ENCODE measurements at regions not wholly inside any gene's neighbourhood (a gene's known extent, or its start where the extent isn't known, plus 50 kb on each side); places are given as distances from the start of the nearest gene placed in this dataset.
"Not testable (repeated sequence)": the region's sequence is repeated elsewhere in the genome, so short reads cannot be mapped to it uniquely, and the experiment has no call there.

DNA sequence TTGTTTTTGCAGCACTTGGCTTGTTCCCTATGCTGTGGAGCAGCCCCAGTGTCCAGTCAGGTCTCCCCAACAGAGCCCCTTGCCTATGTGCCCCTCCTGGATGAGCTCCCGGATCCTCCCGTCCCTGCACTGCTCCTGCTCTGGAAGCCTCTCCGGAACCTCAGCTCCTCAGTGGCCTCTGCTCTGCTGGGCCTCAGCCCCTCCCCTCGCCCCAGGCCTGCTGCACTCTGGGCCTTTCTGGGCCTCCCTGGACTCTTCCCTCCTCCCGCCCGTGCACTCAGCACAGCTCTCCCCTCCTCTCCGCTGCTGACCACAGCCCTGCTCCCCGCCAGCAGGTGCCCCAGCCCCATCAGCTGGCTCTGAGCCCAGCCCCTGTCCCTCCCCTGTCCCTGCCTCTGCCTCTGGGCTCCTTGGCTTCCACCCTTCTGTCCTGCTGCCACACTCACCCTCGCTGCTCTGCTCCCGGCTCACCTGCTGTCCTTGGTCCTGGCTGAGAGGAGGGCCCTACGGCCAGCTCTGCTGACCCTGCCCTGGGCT, 102.2 kb downstream of the TMEM121 start:
- H3K36me3 Mint-ChIP-seq, ATAC-seq, H3K4me1 Mint-ChIP-seq, POLR2A ChIA-PET, H3K27ac Mint-ChIP-seq, H3K4me3 Mint-ChIP-seq: not testable (repeated sequence)
- Mint-ChIP-seq H3K9me3 (peaks cover 3 to 21% (median 12%) of the 10 kb centered on the region in 9 donors), H3K27me3 (peaks cover 0 to 28% (median 17%) of the 10 kb centered on the region in 5 donors)
- DNase-seq, result peak in 1 of 10 donors; percentile 46

DNA sequence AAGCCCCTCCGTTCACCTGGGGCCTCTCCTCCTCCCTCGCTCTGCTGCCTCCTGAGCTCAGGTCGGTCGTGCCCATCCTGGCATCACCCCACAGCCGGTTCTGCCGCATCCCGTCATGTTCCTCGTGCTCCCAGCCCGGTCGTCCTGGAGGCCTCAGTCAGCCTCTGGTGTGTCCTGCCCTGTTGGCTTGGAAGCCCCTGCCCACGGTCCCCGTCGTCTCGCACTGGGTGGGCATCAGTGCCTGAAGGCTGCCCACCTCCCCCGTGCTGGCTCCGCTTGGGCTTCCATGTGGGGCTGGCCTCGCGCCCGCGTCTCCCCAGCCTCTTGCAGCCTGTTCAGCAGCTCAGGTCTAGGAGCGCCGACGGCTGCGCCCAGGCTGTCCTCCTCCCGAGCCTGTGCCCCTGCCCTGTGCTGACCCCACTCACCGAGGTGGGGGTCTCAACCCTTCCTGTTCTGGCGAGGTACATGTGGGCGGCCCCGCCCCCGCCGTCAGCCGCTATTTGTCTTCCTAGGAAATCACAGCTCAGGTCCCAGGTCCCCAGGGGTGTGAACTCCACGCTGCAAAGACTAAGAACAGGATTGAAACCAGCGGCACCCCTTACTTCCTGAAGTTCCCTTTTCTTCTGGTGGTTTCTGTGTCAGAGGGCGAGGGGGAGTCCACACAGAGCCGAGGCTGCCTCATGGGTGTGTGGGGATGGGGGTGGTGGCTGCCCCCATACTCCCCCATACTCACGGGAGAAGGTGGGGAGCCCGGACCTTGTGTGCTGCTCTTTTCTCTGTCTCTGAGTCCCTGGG, 102.9 kb downstream of the TMEM121 start:
- H3K36me3 Mint-ChIP-seq, H3K4me3 Mint-ChIP-seq, H3K4me1 Mint-ChIP-seq, POLR2A ChIA-PET, ATAC-seq: not testable (repeated sequence)
- Mint-ChIP-seq H3K9me3 (peaks cover 3 to 22% (median 12%) of the 10 kb centered on the region in 9 donors), H3K27ac (peak overlapping the region in 1 of 10 donors; percentile 65), H3K27me3 (peaks cover 0 to 28% (median 17%) of the 10 kb centered on the region in 5 donors)
- peak in 1 of 10 donors; percentile 59 for DNase-seq

DNA sequence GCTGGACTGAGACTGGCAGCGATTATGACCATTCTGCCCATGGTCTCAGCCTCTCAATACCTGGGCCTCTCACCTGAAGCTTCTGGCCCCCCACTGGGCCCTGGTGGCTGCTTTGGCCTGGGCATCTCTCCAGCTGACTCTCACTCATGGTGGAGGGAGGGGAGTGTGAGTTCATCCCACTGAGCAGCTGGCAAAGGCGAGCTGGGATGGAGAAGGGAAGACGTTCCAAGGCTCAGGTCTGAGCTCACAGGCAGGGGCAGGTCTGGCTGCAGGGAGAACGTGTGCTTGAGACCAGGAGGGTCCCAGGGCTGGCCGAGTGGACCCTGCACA, 103.5 kb downstream of the TMEM121 start:
- Mint-ChIP-seq H3K36me3 (peaks cover 0 to 6% (median 6%) of the 10 kb centered on the region in 3 donors), H3K9me3 (peaks cover 3 to 22% (median 12%) of the 10 kb centered on the region in 9 donors), H3K4me3 (no peak overlapping the region), H3K27ac (no peak overlapping the region), H3K4me1 (peaks cover 0 to 2% (median 0%) of the 10 kb centered on the region in 4 donors), H3K27me3 (peaks cover 0 to 28% (median 18%) of the 10 kb centered on the region in 5 donors)
- POLR2A ChIA-PET, result no interaction called here
- no peak for ATAC-seq
- no peak for DNase-seq

DNA sequence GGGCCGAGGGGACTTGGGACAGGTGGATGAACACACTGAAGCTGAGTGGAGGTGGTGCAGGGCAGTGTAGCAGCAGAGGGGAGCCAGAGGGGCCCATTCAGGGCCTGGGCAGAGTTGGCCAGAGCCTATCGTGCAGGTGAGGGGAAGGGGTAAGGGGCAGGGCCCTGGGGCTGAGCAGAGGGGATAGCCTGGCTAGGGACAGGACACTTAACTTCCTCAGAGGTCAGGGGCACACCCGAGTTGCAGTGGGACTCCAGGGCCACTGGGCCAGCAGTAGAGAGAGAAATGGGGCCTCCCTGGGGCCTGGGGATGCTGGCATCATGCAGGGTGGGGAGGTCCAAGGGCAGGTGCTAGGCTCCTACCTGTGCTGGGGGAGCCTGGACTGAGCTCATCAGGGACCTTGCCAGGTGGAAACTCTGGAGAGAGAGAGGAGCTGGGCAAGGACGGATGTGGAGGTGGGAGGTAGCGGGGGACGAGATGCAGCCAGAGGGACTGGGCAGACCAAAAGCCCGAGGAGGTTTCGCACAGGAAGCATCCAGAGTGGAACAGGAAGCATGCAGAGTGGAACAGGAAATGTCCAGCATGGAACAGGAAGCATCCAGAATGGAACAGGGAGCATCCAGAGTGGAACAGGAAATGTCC, 104.0 kb downstream of the TMEM121 start:
- H3K4me1 Mint-ChIP-seq, H3K36me3 Mint-ChIP-seq, H3K4me3 Mint-ChIP-seq, POLR2A ChIA-PET, ATAC-seq: not testable (repeated sequence)
- DNase-seq, result peak in 1 of 10 donors; percentile 58
- peak overlapping the region in 3 of 10 donors; percentile 42 to 74 (median 44) for H3K27ac Mint-ChIP-seq
- peaks cover 3 to 22% (median 12%) of the 10 kb centered on the region in 9 donors for H3K9me3 Mint-ChIP-seq
- peaks cover 0 to 28% (median 18%) of the 10 kb centered on the region in 5 donors for H3K27me3 Mint-ChIP-seq

DNA sequence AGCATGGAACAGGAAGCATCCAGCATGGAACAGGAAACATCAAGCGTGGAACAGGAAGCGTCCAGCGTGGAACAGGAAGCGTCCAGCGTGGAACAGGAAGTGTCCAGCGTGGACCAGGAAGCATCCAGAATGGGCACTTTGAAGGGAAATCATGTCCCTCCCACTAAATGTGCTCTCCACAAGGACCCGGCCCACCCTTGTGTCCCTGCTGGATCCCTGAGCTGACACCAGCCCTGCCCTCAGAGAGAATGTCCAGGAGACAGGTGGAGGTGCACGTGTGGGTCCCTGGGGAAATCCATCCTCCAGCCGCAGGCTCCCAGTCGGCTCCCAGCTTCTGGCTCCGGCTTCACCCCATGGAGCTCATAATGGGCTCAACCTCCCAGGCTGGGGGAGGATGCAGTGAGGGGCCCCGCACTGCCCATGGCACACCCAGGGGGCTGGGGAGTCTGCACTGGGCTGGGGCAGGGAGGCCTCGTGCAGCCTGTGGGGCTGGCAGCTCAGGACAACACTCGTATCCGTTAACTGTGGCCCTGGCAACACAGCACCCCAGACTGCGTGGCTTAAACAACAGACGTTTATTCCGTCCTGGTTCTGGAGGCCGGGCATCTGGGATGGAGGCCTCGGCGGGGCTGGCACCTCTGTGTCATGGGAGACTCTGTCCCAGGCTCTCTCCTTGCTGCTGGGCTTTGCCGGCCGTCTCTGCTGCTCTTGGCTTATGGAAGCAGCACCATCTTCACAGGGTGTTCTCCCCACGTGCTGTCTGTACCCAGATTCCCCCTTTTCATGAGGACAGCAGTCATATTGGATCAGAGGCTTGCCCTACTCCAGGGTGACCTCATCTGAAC, 104.8 kb downstream of the TMEM121 start:
- POLR2A ChIA-PET, H3K4me1 Mint-ChIP-seq, H3K4me3 Mint-ChIP-seq, ATAC-seq, H3K36me3 Mint-ChIP-seq: not testable (repeated sequence)
- Mint-ChIP-seq H3K27me3 (peaks cover 0 to 28% (median 18%) of the 10 kb centered on the region in 5 donors), H3K27ac (peak overlapping the region in 1 of 10 donors; percentile 44), H3K9me3 (peaks cover 3 to 22% (median 12%) of the 10 kb centered on the region in 9 donors)
- DNase-seq, result peak in 1 of 10 donors; percentile 45

DNA sequence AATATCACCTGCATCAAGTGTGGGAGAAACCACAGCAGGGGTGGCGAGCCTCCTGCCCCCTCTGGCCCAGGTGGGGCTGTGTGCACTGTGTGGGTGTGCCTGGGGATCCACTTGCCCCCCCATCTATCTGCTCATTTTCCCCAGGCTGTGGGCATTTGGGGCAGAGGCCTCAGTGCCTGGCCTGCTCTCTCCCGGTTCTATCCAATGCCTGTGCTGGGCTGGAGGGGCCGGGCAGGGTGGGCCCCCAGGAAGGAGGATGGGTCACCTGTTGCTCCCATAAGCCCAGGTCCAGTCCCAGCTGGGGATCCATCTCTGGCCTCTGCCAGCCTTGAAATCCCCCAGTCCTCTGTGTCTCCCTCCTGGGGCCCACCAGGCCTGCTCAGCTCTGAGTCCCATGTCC, 105.6 kb downstream of the TMEM121 start:
- peaks cover 0 to 28% (median 18%) of the 10 kb centered on the region in 5 donors for H3K27me3 Mint-ChIP-seq
- POLR2A ChIA-PET, result no interaction called here
- DNase-seq, result peak in 1 of 10 donors; percentile 57

DNA sequence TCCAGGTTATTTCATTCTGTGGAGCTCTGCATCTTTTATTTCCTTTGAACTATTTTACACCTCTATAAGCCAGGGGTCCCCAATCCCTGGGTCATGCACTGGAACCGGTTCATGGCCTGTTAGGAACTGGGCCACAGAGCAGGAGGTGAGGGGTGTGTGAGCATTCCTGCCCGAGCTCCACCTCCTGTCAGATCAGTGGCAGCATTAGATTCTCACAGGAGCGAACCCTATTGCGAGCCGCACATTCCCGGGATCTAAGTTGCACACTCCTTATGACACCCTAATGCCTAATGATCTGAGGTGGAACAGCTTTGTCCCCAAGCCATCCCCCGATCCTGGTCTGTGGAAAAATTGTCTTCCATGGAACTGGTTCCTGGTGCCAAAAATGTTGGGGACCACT, 107.2 kb downstream of the TMEM121 start:
- Mint-ChIP-seq H3K9me3 (peaks cover 3 to 22% (median 12%) of the 10 kb centered on the region in 9 donors), H3K27me3 (peaks cover 0 to 21% (median 18%) of the 10 kb centered on the region in 5 donors), H3K4me3 (peak overlapping the region in 1 of 10 donors; percentile 26)
- DNase-seq, result peak in 1 of 10 donors; percentile 36
- POLR2A ChIA-PET, H3K4me1 Mint-ChIP-seq, H3K36me3 Mint-ChIP-seq, H3K27ac Mint-ChIP-seq, ATAC-seq: not testable (repeated sequence)

More for the DNA sequence above, 105.6 kb downstream of the TMEM121 start:
- H3K4me1 Mint-ChIP-seq, result peaks cover 0 to 2% (median 0%) of the 10 kb centered on the region in 4 donors
- H3K27ac Mint-ChIP-seq, result no peak overlapping the region
- H3K9me3 Mint-ChIP-seq, result peaks cover 3 to 22% (median 12%) of the 10 kb centered on the region in 9 donors
- peaks cover 0 to 6% (median 6%) of the 10 kb centered on the region in 3 donors for H3K36me3 Mint-ChIP-seq
- no peak for ATAC-seq
- no peak overlapping the region for H3K4me3 Mint-ChIP-seq

DNA sequence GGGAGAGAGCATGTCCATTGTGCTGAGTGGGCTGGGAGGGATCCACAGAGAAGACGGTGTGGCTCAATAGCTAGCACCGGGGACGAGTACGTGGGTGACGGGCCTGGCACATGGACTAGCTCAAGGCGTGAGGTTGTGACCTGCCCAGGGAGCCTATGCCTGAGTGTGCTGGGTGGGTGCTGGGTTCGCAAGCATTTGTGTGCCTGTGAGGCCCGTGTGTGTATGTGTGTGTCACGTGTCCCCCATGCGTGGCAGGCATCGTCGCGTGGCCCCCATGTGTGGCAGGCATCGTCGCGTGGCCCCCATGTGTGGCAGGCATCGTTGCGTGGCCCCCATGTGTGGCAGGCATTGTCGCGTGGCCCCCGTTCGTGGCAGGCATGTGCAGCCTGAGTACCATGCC, 109.2 kb downstream of the TMEM121 start:
- Mint-ChIP-seq H3K4me1 (no peaks in the 10 kb centered on the region), H3K9me3 (peaks cover 3 to 22% (median 12%) of the 10 kb centered on the region in 9 donors), H3K36me3 (peaks cover 0 to 6% (median 6%) of the 10 kb centered on the region in 3 donors), H3K27ac (no peak overlapping the region), H3K27me3 (peaks cover 0 to 13% (median 8%) of the 10 kb centered on the region in 5 donors), H3K4me3 (no peak overlapping the region)
- ATAC-seq, result no peak
- POLR2A ChIA-PET, result no interaction called here
- peak in 1 of 10 donors; percentile 59 for DNase-seq

DNA sequence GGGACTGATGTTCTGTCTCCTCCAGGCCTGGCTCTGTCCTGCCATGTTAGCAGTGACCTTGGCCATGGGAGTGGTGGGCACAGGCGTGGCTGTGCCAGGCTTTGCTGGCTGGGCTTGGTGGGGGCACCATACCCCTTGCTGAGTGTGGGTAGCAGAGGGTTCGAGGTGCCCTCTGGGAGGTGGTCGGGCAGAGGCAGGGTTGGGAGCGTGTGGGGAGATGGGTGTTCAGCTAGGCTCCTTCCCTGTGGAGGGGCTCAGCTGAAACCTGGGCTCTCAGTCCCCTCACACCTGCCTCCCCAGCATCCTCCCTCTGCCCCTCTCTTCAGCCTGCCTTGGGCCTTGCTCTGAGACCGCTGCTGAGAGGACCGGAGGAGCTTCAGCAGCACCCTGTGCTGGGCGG, 109.6 kb downstream of the TMEM121 start:
- POLR2A ChIA-PET, ATAC-seq, H3K4me1 Mint-ChIP-seq, H3K27ac Mint-ChIP-seq, H3K4me3 Mint-ChIP-seq, H3K36me3 Mint-ChIP-seq: not testable (repeated sequence)
- H3K9me3 Mint-ChIP-seq, result peaks cover 3 to 22% (median 12%) of the 10 kb centered on the region in 9 donors
- peaks cover 0 to 13% (median 6%) of the 10 kb centered on the region in 5 donors for H3K27me3 Mint-ChIP-seq
- peak in 1 of 10 donors; percentile 63 for DNase-seq

DNA sequence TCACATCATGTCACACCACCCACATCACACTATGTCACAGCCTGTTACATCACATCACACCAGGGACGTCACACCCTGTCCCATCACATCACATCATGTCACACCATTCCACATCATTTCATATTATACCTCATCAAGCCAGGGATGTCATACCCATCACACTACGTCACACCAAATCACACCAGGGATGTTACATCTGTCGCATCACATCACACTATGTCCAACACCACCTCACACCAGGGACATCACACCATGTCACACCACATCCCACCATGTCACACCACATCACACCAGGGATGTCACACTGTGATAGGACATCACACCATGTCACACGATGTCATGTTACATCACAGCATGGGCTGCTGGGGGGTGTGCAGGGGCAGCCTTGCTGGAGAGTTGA, 110.6 kb downstream of the TMEM121 start:
- POLR2A ChIA-PET, result no interaction called here
- Mint-ChIP-seq H3K36me3 (peaks cover 0 to 6% (median 3%) of the 10 kb centered on the region in 3 donors), H3K4me3 (no peak overlapping the region), H3K9me3 (peaks cover 3 to 17% (median 8%) of the 10 kb centered on the region in 9 donors), H3K27me3 (peaks cover 0 to 9% (median 3%) of the 10 kb centered on the region in 5 donors), H3K27ac (peak overlapping the region in 1 of 10 donors; percentile 5), H3K4me1 (no peaks in the 10 kb centered on the region)
- no peak for ATAC-seq
- DNase-seq, result peak in 1 of 10 donors; percentile 58

DNA sequence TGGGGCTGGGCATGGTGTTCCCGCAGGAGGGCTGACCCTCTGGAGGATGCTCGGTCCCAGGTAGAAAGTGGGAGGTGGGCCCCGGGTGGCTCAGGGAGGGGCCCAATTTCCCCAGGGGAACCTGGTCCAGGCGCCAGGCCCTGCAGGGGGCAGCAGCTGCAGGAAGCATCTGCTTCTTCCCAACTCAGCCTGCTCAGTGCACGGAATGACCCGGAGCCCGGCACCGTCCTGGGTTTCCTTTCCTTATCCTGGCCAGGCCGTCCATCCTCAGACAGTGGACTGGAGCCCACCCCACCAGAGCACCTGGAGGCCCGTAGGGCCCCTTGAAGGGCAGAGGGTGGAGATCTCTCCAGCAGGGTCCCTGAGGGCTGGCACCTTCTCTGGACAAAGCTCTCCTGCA, 111.0 kb downstream of the TMEM121 start:
- H3K9me3 Mint-ChIP-seq, result peaks cover 1 to 13% (median 5%) of the 10 kb centered on the region in 9 donors
- H3K4me1 Mint-ChIP-seq, H3K4me3 Mint-ChIP-seq, H3K27me3 Mint-ChIP-seq, H3K27ac Mint-ChIP-seq, DNase-seq, ATAC-seq, POLR2A ChIA-PET, H3K36me3 Mint-ChIP-seq: not testable (repeated sequence)
